GM21447 (cell line): ENCODE measurements at regions not wholly inside any gene's neighbourhood (a gene's known extent, or its start where the extent isn't known, plus 50 kb on each side); places are given as distances from the start of the nearest gene placed in this dataset.

ENCODE experiments used
- ATAC-seq: cut with Tn5 transposase; IDR thresholded peaks from one replicate; pipeline ENCODE4 v1.9.1; 2021; ENCODE audit not compliant: unreplicated experiment

- no peak for ATAC-seq
These were observed 84.2 kb upstream of the SEMA6A start for GRCh38 chr5:116658830-116659229.

GRCh38 chr5:116658141-116658540, 83.5 kb upstream of the SEMA6A start:
- no peak for ATAC-seq

GRCh38 chr5:116655431-116655830, 80.8 kb upstream of the SEMA6A start:
- ATAC-seq, result no peak

- no peak for ATAC-seq
These were observed 80.3 kb upstream of the SEMA6A start for GRCh38 chr5:116654925-116655324.

GRCh38 chr5:116652903-116653302, 78.3 kb upstream of the SEMA6A start:
- ATAC-seq, result no peak

- peak; percentile 84 for ATAC-seq
These were observed 77.6 kb upstream of the SEMA6A start for GRCh38 chr5:116652196-116652729.

- ATAC-seq, result no peak
These were observed 77.0 kb upstream of the SEMA6A start for GRCh38 chr5:116651653-116652052.

- ATAC-seq, result no peak
These were observed 76.3 kb upstream of the SEMA6A start for GRCh38 chr5:116650964-116651363.

GRCh38 chr5:116650544-116650943, 75.9 kb upstream of the SEMA6A start:
- no peak for ATAC-seq

GRCh38 chr5:116646611-116647289, 72.1 kb upstream of the SEMA6A start:
- ATAC-seq, result no peak

- ATAC-seq, result peak; percentile 72
These were observed 71.0 kb upstream of the SEMA6A start for GRCh38 chr5:116645627-116646026.

- no peak for ATAC-seq
These were observed 65.6 kb upstream of the SEMA6A start for GRCh38 chr5:116640236-116640635.

- no peak for ATAC-seq
These were observed 62.6 kb upstream of the SEMA6A start for GRCh38 chr5:116637149-116637740.

GRCh38 chr5:116632890-116633289, 58.3 kb upstream of the SEMA6A start:
- ATAC-seq, result no peak

- no peak for ATAC-seq
These were observed 56.5 kb upstream of the SEMA6A start for GRCh38 chr5:116631147-116631546.

GRCh38 chr5:116629168-116629567, 54.5 kb upstream of the SEMA6A start:
- no peak for ATAC-seq

- peak; percentile 83 for ATAC-seq
These were observed 52.5 kb upstream of the SEMA6A start for GRCh38 chr5:116626945-116627679.

- no peak for ATAC-seq
These were observed 51.7 kb upstream of the SEMA6A start for GRCh38 chr5:116626272-116626723.
